PC-9 (cell line): ENCODE measurements at regions not wholly inside any gene's neighbourhood (a gene's known extent, or its start where the extent isn't known, plus 50 kb on each side); places are given as distances from the start of the nearest gene placed in this dataset.

Experiments used
- CTCF ChIP-seq: fragments of 200-600 bp; sonication (generic); conservative IDR thresholded peaks from 2 replicates; pipeline ENCODE4 v1.6.1; 2017; ENCODE audit warnings: mixed run types, antibody characterized with exemption, mild to moderate bottlenecking, moderate library complexity
- EZH2 ChIP-seq: fragments of 200-600 bp; sonication (generic); IDR thresholded peaks from 2 replicates; pipeline ENCODE4 v1.8.0; 2017; ENCODE audit warnings: antibody characterized with exemption, low read depth

DNA sequence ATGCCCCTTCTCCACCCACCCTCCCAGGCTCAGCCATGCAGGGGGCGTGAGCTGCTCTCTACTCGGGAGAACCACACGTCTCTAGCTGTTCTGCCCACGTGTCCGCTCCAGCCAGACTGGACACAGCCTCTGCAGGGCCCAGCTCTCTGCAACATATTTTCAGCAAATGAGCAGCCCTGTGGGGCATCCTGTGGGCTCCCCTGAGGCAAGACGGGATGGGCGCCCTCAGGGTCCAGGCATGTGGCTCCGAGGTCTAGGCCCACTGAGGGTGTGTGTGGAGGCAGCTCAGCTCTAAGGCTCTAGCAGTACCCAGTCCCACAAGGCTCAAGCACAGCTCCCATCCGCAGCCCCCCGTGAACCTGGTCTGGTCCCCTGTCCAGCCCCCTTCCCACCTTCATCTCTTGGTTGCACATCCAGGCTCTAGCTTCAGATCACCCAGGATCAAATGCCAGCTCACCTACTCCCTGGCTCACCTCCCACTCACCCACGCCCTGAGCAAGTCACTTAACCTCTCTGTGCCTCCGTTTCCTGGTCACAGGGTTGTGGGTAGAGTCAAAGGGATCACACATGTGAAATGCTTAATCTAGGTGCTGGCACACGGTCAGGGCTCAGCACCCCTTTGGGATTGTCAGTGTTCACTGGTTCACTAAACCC lies 57.8 kb upstream of the TCF20 start:
- no peak for TF ChIP-seq CTCF
- TF ChIP-seq EZH2 = no peak
